HG02763 (cell line): ENCODE measurements at regions not wholly inside any gene's neighbourhood (a gene's known extent, or its start where the extent isn't known, plus 50 kb on each side); places are given as distances from the start of the nearest gene placed in this dataset.
"Not testable (repeated sequence)": the region's sequence is repeated elsewhere in the genome, so short reads cannot be mapped to it uniquely, and the experiment has no call there.

ENCODE experiments used
- ATAC-seq: cut with Tn5 transposase; IDR thresholded peaks from one replicate; pipeline ENCODE4 v1.9.1; 2021; ENCODE audit warnings: mild to moderate bottlenecking, moderate library complexity; ENCODE audit not compliant: unreplicated experiment

DNA sequence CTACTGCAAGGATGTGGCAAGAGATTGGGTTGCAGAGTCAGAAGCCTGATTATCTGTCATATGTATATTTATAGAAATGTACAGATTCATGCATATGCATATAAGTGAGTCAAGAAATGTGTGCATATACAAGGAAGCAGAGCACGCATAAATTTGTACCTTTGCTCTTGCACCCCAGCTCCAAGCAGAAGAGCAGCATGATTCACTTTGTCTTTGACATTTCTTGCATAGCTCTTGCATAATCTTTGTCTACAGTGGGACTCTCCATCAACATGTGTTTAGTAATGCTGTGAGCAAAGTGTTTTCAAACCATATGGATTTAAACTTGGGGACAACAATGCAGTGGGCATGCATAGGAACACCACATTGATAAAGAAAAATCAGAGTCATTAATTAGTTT lies 330.7 kb upstream of the DCN start:
- no peak for ATAC-seq

- ATAC-seq, result no peak
Observed at GRCh38 chr12:91511795-91512420, 329.3 kb upstream of the DCN start.

DNA sequence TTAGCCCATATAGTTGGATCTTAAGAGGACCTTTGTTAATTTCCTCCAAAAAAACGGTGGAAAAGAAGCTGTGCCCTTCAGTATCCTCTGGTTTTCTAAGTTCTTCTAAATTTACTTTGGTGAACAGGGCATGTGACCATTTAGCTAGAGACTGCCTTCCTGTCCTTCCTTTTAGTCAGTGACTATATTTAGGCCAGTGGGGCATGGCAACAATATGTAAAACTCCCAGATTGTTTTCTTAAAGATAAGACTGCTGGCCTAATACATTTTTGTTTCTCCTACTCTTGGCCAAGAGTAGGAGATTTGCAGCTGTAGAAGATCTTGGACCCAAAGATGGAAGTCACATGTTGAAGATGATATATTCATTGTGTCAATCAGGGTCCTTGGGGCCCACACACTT lies 325.1 kb upstream of the DCN start:
- no peak for ATAC-seq

DNA sequence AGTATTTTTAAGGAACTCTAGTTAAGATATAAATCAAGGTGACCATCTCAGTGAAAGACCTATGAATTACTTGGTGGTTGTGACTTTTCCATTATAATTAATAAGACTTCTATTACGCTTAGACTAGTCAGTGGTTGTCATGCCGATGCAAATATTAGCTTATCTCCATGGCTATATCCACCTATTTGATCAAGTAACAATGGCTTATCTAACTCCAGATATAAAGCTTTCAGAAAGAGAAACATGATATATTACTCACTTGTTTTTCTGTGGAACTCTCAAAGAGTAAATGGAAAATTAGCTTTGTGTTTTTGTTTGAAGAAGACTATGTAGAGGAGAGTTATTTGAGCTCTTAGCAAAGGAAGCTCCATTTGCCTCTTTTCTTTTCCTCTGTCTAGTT lies 323.8 kb upstream of the DCN start:
- no peak for ATAC-seq

GRCh38 chr12:91505006-91505405 lies 322.4 kb upstream of the DCN start:
- ATAC-seq, result no peak

DNA sequence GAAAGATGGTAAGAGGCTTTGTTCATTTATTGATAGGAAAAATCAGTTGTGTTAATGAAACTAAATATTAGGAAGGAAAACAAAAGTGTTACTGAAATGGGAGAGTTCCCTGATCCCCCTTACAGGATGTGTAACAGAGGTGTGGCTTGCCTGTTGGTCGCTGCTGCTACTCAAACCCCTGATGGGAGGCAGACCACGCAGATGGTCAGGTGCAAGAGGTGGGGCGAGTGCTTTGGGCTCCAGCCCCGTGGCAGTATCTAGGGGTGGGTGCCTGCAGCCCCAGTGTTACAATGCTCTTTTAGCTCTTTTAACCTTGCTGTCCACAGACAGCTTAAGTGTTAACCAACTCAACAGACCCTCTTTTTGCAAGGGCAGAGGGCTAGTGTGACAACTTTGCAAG lies 319.6 kb upstream of the DCN start:
- no peak for ATAC-seq

GRCh38 chr12:91496337-91496736 lies 313.7 kb upstream of the DCN start:
- no peak for ATAC-seq

GRCh38 chr12:91493308-91493707 lies 310.7 kb upstream of the DCN start:
- ATAC-seq, result no peak

DNA sequence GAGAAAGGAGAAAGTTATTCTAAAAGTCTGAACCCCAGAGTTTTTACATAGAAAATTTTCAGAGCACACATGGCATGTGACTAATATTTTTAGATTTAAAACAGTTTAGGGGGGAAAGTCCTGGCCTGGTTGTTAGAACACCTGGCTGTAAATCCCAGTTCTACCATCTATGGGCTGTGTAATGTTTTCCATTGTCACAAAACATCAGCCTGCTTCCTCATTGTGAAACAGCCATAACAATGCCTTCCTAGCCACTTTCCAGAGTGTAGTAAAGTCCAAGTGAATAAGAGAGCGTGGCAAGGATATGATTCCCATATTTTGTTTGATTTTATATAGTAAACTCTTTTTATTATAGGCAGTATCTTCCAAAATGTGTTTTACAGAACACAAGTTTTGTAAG lies 310.0 kb upstream of the DCN start:
- ATAC-seq, result no peak

DNA sequence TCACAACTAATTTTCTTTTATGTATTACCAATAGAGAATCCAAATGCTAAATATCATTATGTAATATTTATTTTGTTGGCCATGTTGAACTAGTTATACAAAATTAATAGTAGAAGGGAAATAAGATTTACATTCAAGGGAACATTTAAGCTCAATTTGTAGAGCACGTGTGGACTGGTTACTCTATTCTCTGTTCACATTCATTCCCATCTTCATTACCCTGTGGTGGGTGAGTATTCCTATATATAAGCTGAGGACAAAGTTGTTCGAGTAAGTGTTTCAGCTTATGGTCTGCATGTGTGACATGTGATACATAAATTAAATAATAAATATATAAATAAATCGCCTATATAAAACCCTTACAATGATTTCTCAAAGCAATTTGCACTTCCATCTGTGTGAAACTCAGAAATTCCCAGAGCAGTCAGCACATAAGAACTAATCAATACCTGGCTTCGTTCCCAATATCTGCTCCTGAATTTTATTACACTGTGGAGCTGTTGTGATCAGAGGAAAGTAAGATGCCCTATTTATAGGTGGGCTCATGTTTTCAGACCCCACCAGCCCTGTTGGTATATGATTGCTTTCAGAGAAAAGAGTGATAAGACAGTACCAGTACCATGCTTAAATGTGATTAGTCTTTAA lies 308.2 kb upstream of the DCN start:
- no peak for ATAC-seq

DNA sequence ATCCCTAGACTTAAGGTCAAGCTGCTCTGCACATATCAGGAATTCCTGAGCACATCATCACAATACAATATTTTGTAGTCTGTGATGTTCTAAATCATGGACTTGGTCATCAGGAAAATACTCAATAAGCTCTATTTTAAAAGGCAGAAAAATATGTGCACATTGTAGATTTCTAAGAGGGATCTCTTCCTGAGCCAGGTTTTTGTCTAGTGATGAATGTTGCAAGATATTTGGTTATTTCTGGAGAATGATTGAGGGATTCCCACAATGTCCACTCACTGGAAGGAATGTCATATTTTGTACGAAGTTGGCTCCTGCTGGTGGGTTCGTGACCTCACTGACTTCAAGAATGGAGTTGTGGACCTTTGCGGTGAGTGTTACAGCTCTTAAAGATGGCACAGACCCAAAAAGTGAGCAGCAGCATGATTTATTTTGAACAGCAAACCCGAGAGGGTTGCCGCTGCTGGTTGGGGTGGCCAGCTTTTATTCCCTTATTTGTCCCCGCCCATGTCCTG lies 300.9 kb upstream of the DCN start:
- ATAC-seq, result no peak

GRCh38 chr12:91482231-91482630 lies 299.6 kb upstream of the DCN start:
- ATAC-seq, result no peak

DNA sequence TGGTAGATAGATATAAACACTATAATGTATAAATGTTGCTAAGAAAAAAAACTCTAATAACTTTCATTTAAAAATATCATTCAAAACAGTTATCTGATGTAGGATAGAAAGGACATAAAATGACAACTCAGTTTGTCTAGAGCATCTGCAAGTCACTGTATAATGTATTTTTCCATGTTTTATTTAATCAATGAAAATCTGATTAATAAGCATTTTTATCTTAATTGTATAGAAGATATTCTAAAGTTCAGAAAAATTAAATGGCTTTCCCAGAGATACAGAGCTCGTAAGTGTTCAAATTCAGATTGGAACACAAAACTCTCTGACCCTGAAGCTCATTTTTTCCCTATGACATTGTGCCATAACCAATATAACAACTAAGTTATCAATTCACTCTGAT lies 295.9 kb upstream of the DCN start:
- ATAC-seq, result no peak

GRCh38 chr12:91467686-91468085 lies 285.1 kb upstream of the DCN start:
- no peak for ATAC-seq

- ATAC-seq, result no peak
Observed at GRCh38 chr12:91461061-91461460, 278.4 kb upstream of the DCN start.

DNA sequence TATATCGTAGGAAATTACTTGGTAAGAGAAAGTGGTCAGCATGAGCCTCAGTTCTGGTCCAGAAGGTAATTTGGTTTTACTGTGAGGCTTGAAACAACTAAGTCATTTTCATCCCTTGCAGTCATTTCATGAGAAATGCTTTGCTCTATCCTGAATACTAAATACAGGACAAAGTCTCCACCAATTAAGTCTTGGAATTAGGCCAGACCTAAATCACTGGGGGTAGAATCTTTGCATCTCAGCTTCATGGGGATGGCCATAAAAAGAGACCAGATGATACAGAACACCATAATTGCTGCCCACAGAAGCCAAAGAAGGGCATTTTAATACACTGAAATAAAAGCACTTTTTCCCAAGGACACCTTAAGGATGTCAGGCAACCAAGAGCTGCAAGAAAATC lies 277.9 kb upstream of the DCN start:
- ATAC-seq, result no peak

- ATAC-seq, result no peak
Observed at GRCh38 chr12:91455321-91455720, 272.7 kb upstream of the DCN start.

- no peak for ATAC-seq
Observed at GRCh38 chr12:91454179-91454578, 271.6 kb upstream of the DCN start.

GRCh38 chr12:91452464-91452863 lies 269.8 kb upstream of the DCN start:
- ATAC-seq, result not testable (repeated sequence)

GRCh38 chr12:91441993-91442952 lies 259.7 kb upstream of the DCN start:
- no peak for ATAC-seq

DNA sequence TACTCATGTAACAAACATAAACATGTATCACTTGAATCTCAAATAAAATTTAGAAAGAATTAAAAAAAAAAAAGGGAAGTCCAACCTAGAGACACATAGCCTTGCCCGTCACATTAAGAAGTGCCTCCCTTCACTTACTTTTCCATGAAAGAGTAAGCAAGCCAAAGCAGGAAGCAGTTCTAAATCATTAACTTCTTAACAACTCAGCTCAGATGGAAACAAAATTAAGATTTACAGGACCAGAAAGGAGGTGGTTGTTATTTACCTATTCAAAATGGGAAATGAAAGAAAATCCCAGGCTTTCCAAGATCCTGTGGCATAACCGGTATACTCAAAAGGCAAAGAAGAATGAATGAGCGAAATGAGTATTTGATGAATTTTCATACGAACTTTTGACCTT lies 258.6 kb upstream of the DCN start:
- ATAC-seq, result no peak

DNA sequence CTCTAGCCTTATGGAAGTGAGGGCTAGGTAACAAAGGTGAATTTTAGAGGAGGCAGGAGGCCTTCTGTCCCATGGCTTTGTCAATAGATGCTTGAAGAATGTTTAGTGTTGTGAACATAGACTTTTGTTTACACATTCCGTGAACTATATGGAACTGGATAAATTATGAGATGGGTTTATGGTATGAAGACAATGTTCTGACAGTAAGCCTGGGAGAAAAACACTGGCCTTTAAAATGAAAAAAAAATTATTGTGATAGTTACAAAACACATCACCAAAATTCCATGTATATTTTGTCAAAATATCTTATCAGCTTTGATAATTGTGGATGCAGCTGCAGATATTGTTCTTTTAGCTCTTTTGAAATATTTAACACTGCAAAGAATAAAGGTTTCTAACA lies 251.5 kb upstream of the DCN start:
- no peak for ATAC-seq
